Pancreas (tissue), 10 donors: ENCODE measurements at regions not wholly inside any gene's neighbourhood (a gene's known extent, or its start where the extent isn't known, plus 50 kb on each side); places are given as distances from the start of the nearest gene placed in this dataset.

Experiments
- ATAC-seq, 4 donors: fragments of 200-7000 bp; cut with Tn5 transposase; one replicate each; pipeline versions ENCODE4 v1.8.0 to v1.9.1; 2020; ENCODE audit warnings: mild to moderate bottlenecking in 4 of 4, moderate library complexity in 4 of 4
- DNase-seq, 6 donors: peaks; one replicate each; pipeline ENCODE4 v3.0.0-alpha.2; 2020
- FAIRE-seq: peaks from 2 replicates; lab custom pipeline; 2012; peaks lifted over from hg19 to GRCh38; lab: Jason Lieb, UNC
- H3K27ac ChIP-seq, 4 donors: fragments of 200-600 bp; sonication (generic); 1 replicate in 3 of 4; 2 replicates in 1 of 4; pipeline versions ENCODE4 v1.5.0 to v1.8.0; 2020
- H3K27me3 ChIP-seq, 4 donors: fragments of 200-600 bp; one replicate each; pipeline ENCODE4 v1.8.0; 2021
- H3K36me3 ChIP-seq, 3 donors: fragments of 200-600 bp; sonication (generic) in 1 of 3; one replicate each; pipeline versions ENCODE4 v1.5.0 to v1.8.0; 2020 to 2021
- H3K4me1 ChIP-seq, 3 donors: fragments of 200-600 bp; one replicate each; pipeline ENCODE4 v1.8.0; 2021
- H3K4me3 ChIP-seq, 4 donors: fragments of 200-600 bp; sonication (generic) in 2 of 4; one replicate each; pipeline versions ENCODE4 v1.5.0 to v1.8.0; 2020 to 2021
- H3K9me3 ChIP-seq, 4 donors: fragments of 200-600 bp; one replicate each; pipeline ENCODE4 v1.8.0; 2021
- WGBS, 2 donors: extraction: QIAGEN DNeasy Blood & Tissue Kit; methylation state at CpG; one replicate each; pipeline ENCODE4 v1.1.7; 2013; 5-methylcytosine and 5-hydroxymethylcytosine counted together
- intact Hi-C, 3 donors: fragments of 100-400 bp; cut with DNase I; formaldehyde crosslinking; loops; one replicate each; pipeline versions ENCODE4 v1.11.1 to v1.14.2; 2022
- TF ChIP-seq, protein P1 (sequence below), 4 donors: fragments of 200-600 bp; sonication (generic) in 3 of 4; IDR thresholded peaks; one replicate each; pipeline versions ENCODE4 v1.5.0 to v1.8.0; 2021; ENCODE audit warnings: antibody characterized with exemption in 4 of 4
- donor health status: healthy with polysubstance abuse.
- donor health status: DM: no; HTN: no; CAD: no; lungs with moderate emphysema.
- donor health status: DM: no; HTN: no; CAD: no.
- donor health status: control.
- donor health status: control.
- donor health status: Bipolar disorder and iron deficiency.
- donor health status: DM: yes; HTN: yes; CAD: no.
- donor health status: DM: no; HTN: no; CAD: no.
- donor health status: DM: no; HTN: no; CAD: no.
- donor health status: DM: yes; HTN: yes; CAD: no.

DNA sequence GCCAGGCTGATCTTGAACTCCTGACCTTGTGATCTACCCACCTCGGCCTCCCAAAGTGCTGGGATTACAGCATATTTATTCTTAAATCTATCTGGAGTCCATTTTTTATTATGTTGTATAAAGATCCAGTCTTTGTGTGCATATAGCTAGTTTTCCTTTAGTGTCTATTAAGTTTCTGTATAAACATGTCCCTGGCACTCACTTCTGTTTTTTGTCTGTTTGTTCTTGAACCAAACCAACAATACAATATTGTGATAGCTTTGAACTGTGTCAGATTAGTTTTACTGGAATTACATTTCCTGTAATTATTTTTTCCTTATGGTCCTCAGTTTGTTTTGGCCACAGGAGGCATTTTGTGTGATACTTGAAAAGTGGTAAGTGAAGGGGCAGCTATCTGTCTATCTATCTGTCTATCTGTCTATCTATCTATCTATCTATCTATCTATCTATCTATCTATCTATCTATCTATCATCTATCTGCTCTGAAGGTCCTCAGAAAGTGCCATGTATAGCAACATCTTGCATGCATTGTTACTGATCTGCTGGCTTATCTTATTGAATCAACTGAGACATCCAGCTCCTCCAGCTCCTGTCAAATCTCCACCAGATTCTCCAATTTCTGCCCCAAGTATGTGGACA lies 70.9 kb upstream of the ACVR1 start:
- intact Hi-C loops: no loop called here
- TF ChIP-seq, protein P1, sequence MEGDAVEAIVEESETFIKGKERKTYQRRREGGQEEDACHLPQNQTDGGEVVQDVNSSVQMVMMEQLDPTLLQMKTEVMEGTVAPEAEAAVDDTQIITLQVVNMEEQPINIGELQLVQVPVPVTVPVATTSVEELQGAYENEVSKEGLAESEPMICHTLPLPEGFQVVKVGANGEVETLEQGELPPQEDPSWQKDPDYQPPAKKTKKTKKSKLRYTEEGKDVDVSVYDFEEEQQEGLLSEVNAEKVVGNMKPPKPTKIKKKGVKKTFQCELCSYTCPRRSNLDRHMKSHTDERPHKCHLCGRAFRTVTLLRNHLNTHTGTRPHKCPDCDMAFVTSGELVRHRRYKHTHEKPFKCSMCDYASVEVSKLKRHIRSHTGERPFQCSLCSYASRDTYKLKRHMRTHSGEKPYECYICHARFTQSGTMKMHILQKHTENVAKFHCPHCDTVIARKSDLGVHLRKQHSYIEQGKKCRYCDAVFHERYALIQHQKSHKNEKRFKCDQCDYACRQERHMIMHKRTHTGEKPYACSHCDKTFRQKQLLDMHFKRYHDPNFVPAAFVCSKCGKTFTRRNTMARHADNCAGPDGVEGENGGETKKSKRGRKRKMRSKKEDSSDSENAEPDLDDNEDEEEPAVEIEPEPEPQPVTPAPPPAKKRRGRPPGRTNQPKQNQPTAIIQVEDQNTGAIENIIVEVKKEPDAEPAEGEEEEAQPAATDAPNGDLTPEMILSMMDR (IDR thresholded peaks at IDR 0.05): no peak
- Histone ChIP-seq H3K4me3 (no peak overlapping the region), H3K9me3 (no peaks in the 10 kb centered on the region), H3K4me1 (no peaks in the 10 kb centered on the region), H3K36me3 (no peaks in the 10 kb centered on the region), H3K27ac (no peak overlapping the region), H3K27me3 (no peaks in the 10 kb centered on the region)
- no peak for ATAC-seq
- no peak for FAIRE-seq
- no peak for DNase-seq
- 88 to 94% methylated on average over 1 of the region's 1 CpG for WGBS, 2 donors

DNA sequence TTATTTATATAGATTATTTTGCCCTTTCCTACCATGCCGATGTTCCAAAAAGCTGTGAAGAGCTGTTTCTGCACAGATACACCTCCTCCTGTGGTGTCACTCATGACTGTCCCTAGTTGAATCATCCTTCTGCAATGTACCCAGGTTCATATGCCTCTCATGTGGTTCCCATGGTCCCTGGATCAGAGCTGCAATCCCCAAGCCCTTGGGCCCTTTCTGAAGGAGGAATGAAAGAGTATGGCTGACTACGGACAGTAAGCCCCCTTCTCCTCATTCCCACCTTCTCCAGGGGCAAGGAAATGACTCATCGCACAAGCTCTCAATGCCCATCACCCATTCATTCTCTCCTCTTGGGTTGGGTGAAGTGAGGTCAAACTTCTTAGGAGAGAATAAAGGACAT lies 63.9 kb upstream of the ACVR1 start:
- H3K4me1 ChIP-seq: peaks cover 0 to 5% (median 0%) of the 10 kb centered on the region in 3 donors
- no peak overlapping the region for H3K27ac ChIP-seq
- WGBS, 2 donors: 87 to 97% methylated on average over 3 of the region's 3 CpGs
- ATAC-seq: no peak
- intact Hi-C loops: no loop called here
- no peak for FAIRE-seq
- no peaks in the 10 kb centered on the region for H3K9me3 ChIP-seq
- no peak for DNase-seq
- no peaks in the 10 kb centered on the region for H3K27me3 ChIP-seq
- TF ChIP-seq, protein P1 (IDR thresholded peaks at IDR 0.05): no peak
- H3K4me3 ChIP-seq: no peak overlapping the region
- H3K36me3 ChIP-seq: no peaks in the 10 kb centered on the region

GRCh38 chr2:157938556-157938955 lies 62.4 kb upstream of the ACVR1 start:
- DNase-seq (no peak), ATAC-seq (peak in 1 of 4 donors; percentile 18), FAIRE-seq (no peak)
- Histone ChIP-seq H3K4me1 (peaks cover 0 to 5% (median 0%) of the 10 kb centered on the region in 3 donors), H3K27ac (no peak overlapping the region), H3K4me3 (no peak overlapping the region), H3K36me3 (no peaks in the 10 kb centered on the region), H3K9me3 (no peaks in the 10 kb centered on the region), H3K27me3 (no peaks in the 10 kb centered on the region)
- intact Hi-C loops: no loop called here
- WGBS, 2 donors: 88 to 91% methylated on average over 3 of the region's 3 CpGs
- TF ChIP-seq, protein P1 (IDR thresholded peaks at IDR 0.05): no peak

- 94 to 100% methylated on average over 1 of the region's 1 CpG for whole genome bisulfite sequencing, 2 donors
- no peak overlapping the region for H3K4me3 ChIP-seq
Observed at GRCh38 chr2:157936406-157936805, 60.3 kb upstream of the ACVR1 start.

More at GRCh38 chr2:157936406-157936805, 60.3 kb upstream of the ACVR1 start:
- TF ChIP-seq, protein P1 (IDR thresholded peaks at IDR 0.05): no peak
- Histone ChIP-seq H3K27me3 (no peaks in the 10 kb centered on the region), H3K36me3 (no peaks in the 10 kb centered on the region), H3K9me3 (no peaks in the 10 kb centered on the region), H3K4me1 (peaks cover 0 to 5% (median 0%) of the 10 kb centered on the region in 3 donors), H3K27ac (no peak overlapping the region)
- FAIRE-seq: no peak
- intact Hi-C loops: no loop called here
- no peak for ATAC-seq
- DNase-seq: no peak
